ENCODE measurements at regions not wholly inside any gene's neighbourhood (a gene's known extent, or its start where the extent isn't known, plus 50 kb on each side); places are given as distances from the start of the nearest gene placed in this dataset.

GRCh38 chr20:22916021-22916842 is 118.9 kb upstream of the SSTR4 start:
- H4K20me1 ChIP-seq (ENCODE audit: control insufficient read depth, insufficient read depth), result no peaks in the 10 kb centered on the region
- ChIA-PET CTCF (interaction anchor here (1.1 to 1.6 kb wide), 3 partner anchors 10 to 225 kb away, joined by 3 to 4 read pairs (median 3); no protein-coding TSS in a partner anchor), SMC1A (ENCODE audit: uncharacterized antibody, unreplicated experiment) (interaction anchor here (0.6 to 2.5 kb wide), 7 partner anchors 9 to 224 kb away, joined by 3 to 11 read pairs (median 4); no protein-coding TSS in a partner anchor), RAD21 (ENCODE audit: unreplicated experiment) (interaction anchor here (0.6 to 1.7 kb wide), 4 partner anchors 9 to 59 kb away, joined by 3 to 7 read pairs (median 4); no protein-coding TSS in a partner anchor), POLR2A (interaction anchor here (0.8 to 1.0 kb wide), 2 partner anchors 11 to 14 kb away, joined by 3 read pairs; no protein-coding TSS in a partner anchor)
- H3K9ac ChIP-seq (ENCODE audit: control insufficient read depth, insufficient read depth, low read length), result no peak overlapping the region
- H3K27me3 ChIP-seq (replicated peaks in 1 of 2; ENCODE audit: control insufficient read depth in 2 of 2, insufficient read depth in 2 of 2, low read length in 1 of 2), result no peaks in the 10 kb centered on the region
- no peaks in the 10 kb centered on the region for H3K9me3 ChIP-seq (replicated peaks; ENCODE audit: control insufficient read depth, insufficient read depth, low read length)
- H3K36me3 ChIP-seq (ENCODE audit: control insufficient read depth in 2 of 2, insufficient read depth in 2 of 2, low read length in 1 of 2), result no peaks in the 10 kb centered on the region
- FAIRE-seq (no peak), ATAC-seq (peak; percentile 56), DNase-seq (ENCODE audit: low read depth, low spot score) (no peak)
- no peak overlapping the region for H2AFZ ChIP-seq (ENCODE audit: control insufficient read depth, low read depth, low read length)
- no peaks in the 10 kb centered on the region for H3K4me1 ChIP-seq (ENCODE audit: control insufficient read depth, insufficient read depth, low read length)
- no peak overlapping the region for H3K27ac ChIP-seq (ENCODE audit: control insufficient read depth, insufficient read depth)
- in situ Hi-C loops (cut with MboI) (no loop called here), intact Hi-C loops (cut with micrococcal nuclease; ENCODE audit: unreplicated experiment) (no loop called here)
- H3K79me2 ChIP-seq (ENCODE audit: control insufficient read depth, insufficient read depth, low read length), result no peaks in the 10 kb centered on the region
- BruUV-seq (replicated peaks), result no TSS peak
- no peak overlapping the region for H3K4me3 ChIP-seq
- 26% methylated on average over 12 of the region's 12 CpGs for WGBS (ENCODE audit: insufficient coverage, insufficient replicate concordance, low lambda C conversion rate, missing lambda C conversion rate)
- H3K4me2 ChIP-seq (ENCODE audit: control insufficient read depth, insufficient read depth), result no peak overlapping the region
- TF ChIP-seq HDAC2 (IDR thresholded peaks at IDR 0.05) (no peak), ASH2L (IDR thresholded peaks at IDR 0.05; ENCODE audit: borderline replicate concordance, low read depth) (no peak), TCF7 (IDR thresholded peaks at IDR 0.05; ENCODE audit: borderline replicate concordance) (no peak), IKZF1 (conservative IDR thresholded peaks at IDR 0.05) (peak; percentile 87; the same call in 1 of the 2 replicates), ATF2 (IDR thresholded peaks at IDR 0.05; ENCODE audit: low read length) (no peak), PAX8 (IDR thresholded peaks at IDR 0.05) (no peak), NFYB (IDR thresholded peaks at IDR 0.05; ENCODE audit: insufficient read depth, low read depth, low read length) (no peak), ZNF207 (IDR thresholded peaks at IDR 0.05; ENCODE audit: borderline replicate concordance) (no peak), CHD2 (IDR thresholded peaks at IDR 0.05; ENCODE audit: borderline replicate concordance, low read depth, low read length) (no peak), GATAD2B (conservative IDR thresholded peaks at IDR 0.05; ENCODE audit: low read depth) (peak; percentile 39; the same call in 1 of the 2 replicates), CREM (IDR thresholded peaks at IDR 0.05; ENCODE audit: low read depth) (no peak), PBX3 (IDR thresholded peaks at IDR 0.05; ENCODE audit: insufficient replicate concordance, low read depth, low read length) (no peak), JUNB (IDR thresholded peaks at IDR 0.05) (no peak), LARP7 (IDR thresholded peaks at IDR 0.05) (no peak), KLF5 (IDR thresholded peaks at IDR 0.05; ENCODE audit: partially characterized antibody) (no peak), ATF7 (IDR thresholded peaks at IDR 0.05; ENCODE audit: low read depth) (0 out of 2 replicates have a peak, but pooled peaks have one; percentile 15), MLLT1 (IDR thresholded peaks at IDR 0.05) (no peak), TCF3 (IDR thresholded peaks at IDR 0.05; ENCODE audit: borderline replicate concordance, insufficient read depth, low read depth, low read length) (no peak), NR2F1 (conservative IDR thresholded peaks at IDR 0.05) (peak; percentile 35; the same call in 1 of the 2 replicates)
- TF ChIP-seq, protein P1, sequence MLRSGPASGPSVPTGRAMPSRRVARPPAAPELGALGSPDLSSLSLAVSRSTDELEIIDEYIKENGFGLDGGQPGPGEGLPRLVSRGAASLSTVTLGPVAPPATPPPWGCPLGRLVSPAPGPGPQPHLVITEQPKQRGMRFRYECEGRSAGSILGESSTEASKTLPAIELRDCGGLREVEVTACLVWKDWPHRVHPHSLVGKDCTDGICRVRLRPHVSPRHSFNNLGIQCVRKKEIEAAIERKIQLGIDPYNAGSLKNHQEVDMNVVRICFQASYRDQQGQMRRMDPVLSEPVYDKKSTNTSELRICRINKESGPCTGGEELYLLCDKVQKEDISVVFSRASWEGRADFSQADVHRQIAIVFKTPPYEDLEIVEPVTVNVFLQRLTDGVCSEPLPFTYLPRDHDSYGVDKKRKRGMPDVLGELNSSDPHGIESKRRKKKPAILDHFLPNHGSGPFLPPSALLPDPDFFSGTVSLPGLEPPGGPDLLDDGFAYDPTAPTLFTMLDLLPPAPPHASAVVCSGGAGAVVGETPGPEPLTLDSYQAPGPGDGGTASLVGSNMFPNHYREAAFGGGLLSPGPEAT (IDR thresholded peaks at IDR 0.05; ENCODE audit: low read depth), result peak; percentile 54

Measured in GM12878 (cell line).